NCI-H1417 treated with DMSO at 0.1 percent for 48 hours (cell line): ENCODE measurements at regions not wholly inside any gene's neighbourhood (a gene's known extent, or its start where the extent isn't known, plus 50 kb on each side); places are given as distances from the start of the nearest gene placed in this dataset.

Source experiments
- DNase-seq: peaks from one replicate; lab custom pipeline; 2025; lab: John Stamatoyannopoulos, UW

- no peak for DNase-seq
These were observed 549.4 kb upstream of the ATP2B1 start for GRCh38 chr12:90257927-90258624.

DNA sequence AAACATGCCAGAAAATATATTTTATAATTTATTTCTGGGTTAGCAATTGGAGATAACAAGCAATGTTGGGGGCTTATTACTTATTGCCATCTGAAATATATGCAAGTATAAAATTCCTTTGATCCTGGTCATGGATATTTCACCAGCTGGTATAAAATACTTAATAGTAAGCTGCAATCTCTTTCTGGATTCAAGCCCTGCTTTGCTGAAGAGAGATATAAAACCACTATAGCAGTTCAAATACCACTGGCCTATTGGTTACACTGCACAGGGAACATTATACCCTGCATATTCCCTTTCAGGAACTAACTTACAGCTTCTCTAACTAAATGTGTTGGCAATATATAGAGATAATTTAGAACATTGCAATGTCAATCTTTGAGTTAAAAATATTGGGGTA lies 546.2 kb upstream of the ATP2B1 start:
- no peak for DNase-seq

DNA sequence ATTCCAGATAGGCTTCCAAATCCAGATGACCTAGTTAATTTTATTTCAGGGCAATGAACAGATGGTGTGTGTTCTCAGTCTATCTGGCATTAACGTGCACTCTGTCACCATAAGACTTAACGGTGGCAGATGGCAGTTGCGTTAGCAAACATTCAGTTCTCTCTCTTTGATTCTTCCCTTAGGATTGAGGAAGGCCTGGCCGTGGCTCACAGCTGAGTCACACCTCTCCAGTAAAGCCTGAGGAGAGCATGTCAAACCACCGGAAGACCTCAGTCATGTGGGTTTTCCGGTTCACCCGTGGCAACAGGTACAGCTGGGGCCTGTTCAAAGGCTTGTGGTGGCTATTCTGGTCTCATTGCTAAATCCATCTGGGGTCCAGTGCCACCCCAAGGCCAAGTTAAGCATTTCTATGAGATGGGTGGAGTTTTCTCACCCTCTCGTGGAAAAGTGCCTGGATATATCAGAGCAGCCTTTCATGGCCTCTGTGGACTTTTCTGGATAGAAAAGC lies 545.1 kb upstream of the ATP2B1 start:
- DNase-seq, result no peak

DNA sequence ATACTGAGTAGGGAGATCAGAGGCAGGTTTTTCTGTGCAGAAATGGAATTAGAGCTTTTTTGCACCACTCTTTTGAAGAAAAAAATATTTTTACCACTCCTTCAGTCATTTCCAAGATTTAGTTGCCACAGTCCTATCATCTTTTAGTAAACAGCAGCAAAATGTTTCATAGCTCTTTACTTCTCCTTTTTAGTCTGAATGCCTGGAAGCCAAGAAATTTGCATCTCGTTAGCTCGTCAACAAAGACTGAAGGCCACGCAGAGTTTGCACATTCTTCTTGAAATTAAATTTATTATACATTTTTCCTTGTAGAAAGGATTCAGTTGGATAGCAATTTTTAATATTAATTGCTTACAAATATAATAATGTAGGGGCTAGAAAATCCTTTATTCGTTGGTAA lies 544.5 kb upstream of the ATP2B1 start:
- no peak for DNase-seq

- DNase-seq, result no peak
These were observed 542.1 kb upstream of the ATP2B1 start for GRCh38 chr12:90250766-90251165.

DNA sequence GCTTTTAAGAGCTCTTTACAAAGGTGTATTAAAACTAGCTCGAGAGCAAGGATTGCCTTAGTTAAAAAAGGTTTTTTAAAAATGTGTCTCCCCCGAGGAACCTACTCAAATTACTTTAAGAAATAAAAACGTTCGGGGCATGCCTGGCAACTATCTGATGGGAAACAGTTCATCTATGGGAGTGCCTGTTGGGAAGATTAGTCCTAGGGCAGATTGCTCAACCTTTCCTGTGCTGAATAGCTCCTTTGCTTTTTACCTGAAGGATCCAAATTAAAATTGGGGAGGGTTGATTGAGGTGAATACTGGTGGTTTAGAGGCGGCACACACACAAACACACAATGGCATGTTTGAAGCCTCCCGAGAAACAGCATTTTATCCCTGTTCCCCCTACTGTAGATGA lies 541.4 kb upstream of the ATP2B1 start:
- no peak for DNase-seq

GRCh38 chr12:90246688-90247087 lies 538.0 kb upstream of the ATP2B1 start:
- no peak for DNase-seq

- no peak for DNase-seq
These were observed 536.8 kb upstream of the ATP2B1 start for GRCh38 chr12:90245391-90245790.

- DNase-seq, result no peak
These were observed 535.6 kb upstream of the ATP2B1 start for GRCh38 chr12:90244232-90244631.

- DNase-seq, result no peak
These were observed 534.6 kb upstream of the ATP2B1 start for GRCh38 chr12:90243211-90243610.

DNA sequence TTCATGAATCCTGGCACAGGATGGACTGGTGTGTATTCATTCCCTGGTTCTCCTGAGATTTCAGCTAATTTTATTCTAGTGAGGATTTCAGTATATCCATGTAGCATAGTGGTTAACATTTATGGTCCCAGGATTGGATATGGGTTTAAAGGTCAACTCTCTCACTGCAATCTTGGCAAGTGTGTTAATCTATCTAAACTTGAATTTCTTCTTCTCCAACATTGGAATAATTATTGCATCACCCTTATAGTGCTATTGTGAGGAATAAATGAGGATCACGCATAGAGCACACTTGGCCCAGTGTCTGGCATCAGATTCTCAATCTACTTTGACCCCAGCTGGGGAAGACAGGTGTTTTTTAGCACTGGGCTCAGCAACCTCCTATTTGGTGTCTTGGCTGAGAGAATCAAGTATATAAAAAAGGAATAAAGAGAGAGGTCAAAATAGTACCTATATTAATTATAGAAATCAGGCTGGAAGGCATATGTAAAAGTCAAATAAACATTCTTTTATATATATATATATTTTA lies 531.2 kb upstream of the ATP2B1 start:
- no peak for DNase-seq

DNA sequence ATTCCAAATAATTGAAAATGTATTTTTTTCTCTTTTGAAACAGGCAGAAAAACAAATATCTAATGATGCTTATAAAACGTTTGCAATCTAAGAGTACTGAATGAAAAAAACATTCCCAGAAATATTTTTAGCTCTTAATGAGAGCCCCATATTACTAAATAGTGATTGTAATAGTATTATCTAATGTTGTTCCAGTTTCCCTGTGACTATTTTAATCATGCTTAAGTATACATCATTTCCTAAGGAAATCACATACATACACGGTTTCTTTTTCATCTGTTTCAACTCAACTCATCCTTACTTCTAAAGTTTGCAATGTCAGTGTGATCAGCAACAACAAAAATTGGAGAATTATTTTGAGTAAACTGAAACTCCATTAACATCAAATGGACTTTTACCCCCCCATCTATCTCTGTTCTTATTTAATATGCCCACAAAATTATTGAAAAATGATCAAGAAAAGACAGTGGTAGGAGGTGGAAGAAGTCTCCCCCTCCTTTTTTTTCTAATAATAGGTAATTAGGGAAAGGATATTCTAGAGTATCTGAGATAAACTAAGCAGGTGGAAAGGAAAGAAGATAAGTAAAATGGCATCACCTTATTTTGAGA lies 530.1 kb upstream of the ATP2B1 start:
- no peak for DNase-seq

DNA sequence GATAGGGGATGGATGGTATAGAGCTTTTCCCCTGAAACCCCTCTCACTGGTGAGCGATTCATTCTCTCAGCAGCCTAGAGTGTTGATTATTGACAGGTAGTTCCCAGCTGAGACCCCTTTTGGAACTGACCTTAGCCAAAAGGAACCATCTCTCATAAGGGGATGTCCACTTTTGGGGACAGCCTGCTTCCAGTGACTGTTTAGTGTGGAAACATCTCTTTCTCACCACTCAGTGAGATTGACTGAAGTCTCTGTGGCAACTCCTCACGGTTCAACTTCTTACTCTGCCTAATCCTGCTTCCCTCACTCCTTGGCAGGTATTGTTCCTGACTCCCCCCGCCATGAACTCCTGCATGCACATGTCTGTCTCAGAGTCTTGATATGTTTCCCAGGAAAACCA lies 529.2 kb upstream of the ATP2B1 start:
- DNase-seq, result no peak

DNA sequence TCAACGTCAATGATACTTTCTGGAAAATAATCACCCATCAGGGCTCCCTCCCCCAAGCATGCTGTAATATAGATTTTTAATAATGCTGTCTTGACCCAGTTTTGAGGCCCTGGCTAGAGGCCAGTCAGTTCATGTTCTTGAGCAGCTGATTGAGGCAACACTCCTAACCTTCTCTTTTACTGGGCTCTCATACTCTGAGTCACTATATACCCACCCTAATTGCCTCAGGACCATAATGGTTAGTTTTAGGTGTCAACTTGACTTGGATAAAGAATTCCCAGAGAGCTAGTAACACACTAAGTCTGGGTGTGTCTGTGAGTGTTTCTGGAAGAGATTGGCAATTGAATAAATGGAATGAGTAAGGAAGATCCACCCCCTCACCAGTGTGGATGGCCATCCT lies 527.0 kb upstream of the ATP2B1 start:
- DNase-seq, result no peak

- no peak for DNase-seq
These were observed 525.8 kb upstream of the ATP2B1 start for GRCh38 chr12:90234472-90234871.

DNA sequence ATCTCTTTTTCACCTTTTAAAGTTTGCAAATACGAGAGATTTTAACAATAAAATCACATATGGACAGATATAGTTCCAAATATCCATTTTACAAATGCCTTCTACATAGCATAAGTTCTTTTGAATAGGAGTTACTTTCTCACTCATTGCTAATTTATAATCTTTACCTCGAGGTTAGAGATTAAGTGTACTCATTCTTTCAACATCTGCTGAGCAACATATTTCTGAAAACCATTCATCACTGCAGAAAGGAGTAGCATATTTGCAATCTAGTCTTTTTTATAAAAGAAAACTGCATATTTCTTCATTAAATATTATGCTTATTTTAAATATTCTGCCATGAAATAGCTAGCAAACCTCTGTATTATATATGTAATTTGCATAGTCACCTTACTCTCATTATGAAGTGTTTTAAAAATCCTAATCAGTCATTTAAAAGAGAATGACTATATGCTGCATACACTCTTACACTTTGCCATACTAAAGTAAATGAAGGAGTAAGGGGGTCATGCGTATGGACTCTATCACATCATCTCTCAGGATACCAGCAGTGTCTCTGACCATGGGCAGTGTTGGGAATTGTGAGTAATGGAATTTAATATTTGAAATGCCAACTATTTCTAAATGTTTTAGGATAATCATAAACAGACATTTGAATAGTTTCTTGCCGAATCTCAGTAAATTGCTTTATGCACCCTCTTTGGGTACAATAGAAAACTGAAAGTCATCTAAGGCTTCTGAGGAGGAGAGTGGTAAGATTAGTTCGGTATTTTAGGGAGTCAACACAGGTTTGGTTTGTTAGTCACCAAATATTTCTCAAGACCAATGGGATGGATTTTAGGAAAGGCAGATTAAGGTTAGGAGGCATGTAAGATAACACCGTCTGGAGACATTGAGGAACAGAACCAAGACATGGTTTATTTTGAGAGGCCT lies 524.8 kb upstream of the ATP2B1 start:
- DNase-seq, result no peak

- DNase-seq, result no peak
These were observed 521.0 kb upstream of the ATP2B1 start for GRCh38 chr12:90229407-90230170.

- no peak for DNase-seq
These were observed 517.6 kb upstream of the ATP2B1 start for GRCh38 chr12:90226211-90226610.

- no peak for DNase-seq
These were observed 508.2 kb upstream of the ATP2B1 start for GRCh38 chr12:90216815-90217214.

DNA sequence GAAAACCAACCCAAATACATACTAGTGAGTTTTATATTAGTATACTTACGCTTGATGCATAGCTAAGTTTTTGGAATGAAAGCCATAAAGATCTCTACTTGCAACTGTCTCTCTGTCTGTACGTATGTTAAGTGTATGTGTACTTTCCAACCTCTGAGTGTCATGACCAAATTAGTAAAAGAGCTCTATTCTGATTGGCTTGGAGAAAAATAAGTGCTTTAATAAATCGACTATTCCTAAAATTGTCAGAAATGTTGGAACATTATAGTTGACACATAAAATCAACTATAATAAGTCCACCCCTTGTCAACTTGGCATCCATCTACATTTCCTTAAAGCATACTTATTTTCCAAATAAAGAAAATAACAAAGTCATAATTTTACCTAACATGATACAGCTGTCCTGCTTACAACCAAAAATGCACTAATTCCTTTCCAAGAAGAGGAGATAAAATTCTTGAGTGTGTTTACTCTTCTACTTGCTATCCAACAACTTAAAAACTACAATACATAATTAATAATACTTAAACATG lies 507.4 kb upstream of the ATP2B1 start:
- DNase-seq, result no peak

DNA sequence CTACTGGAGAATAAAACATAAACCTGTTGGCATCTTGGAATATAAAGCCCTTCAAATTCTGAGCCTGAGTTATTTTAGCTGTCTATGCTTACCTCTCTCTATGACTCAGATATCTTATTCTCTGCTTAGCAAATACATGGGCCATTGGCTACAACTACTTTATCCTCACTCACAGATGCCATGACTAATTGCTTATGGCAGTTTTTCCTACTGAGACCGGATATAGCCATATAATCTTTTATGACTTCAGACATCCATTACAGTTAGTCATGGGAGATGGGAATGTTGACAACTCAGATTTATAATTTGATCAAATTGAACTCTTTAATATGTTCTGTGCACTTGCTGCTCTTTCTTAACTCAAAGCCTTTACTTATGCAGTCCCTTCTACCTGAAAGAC lies 502.4 kb upstream of the ATP2B1 start:
- DNase-seq, result no peak

GRCh38 chr12:90209029-90209428 lies 500.4 kb upstream of the ATP2B1 start:
- no peak for DNase-seq
